Astrocyte (in vitro differentiated cells and primary cell): ENCODE measurements at regions not wholly inside any gene's neighbourhood (a gene's known extent, or its start where the extent isn't known, plus 50 kb on each side); places are given as distances from the start of the nearest gene placed in this dataset.

Experiments
- DNase-seq: peaks from one replicate; pipeline ENCODE4 v3.0.0-alpha.2; 2010; ENCODE audit warnings: low read depth
- FAIRE-seq: peaks from 2 replicates; lab custom pipeline; 2011; peaks lifted over from hg19 to GRCh38; lab: Jason Lieb, UNC
- H2AFZ ChIP-seq: 2 replicates; pipeline ENCODE4 v1.6.0; 2012; ENCODE audit warnings: low read depth, low read length, inconsistent platforms
- H3K27ac ChIP-seq: 2 replicates; pipeline ENCODE4 v1.5.1; 2011; ENCODE audit warnings: low read depth, low read length, inconsistent platforms
- H3K27me3 ChIP-seq: 2 replicates; pipeline ENCODE4 v1.6.0; 2011; ENCODE audit warnings: low read length, inconsistent platforms; ENCODE audit not compliant: insufficient read depth
- H3K36me3 ChIP-seq: 2 replicates; pipeline ENCODE4 v1.5.1; 2011; ENCODE audit warnings: low read length, inconsistent platforms; ENCODE audit not compliant: insufficient read depth
- H3K4me1 ChIP-seq: 2 replicates; pipeline ENCODE4 v1.5.1; 2011; ENCODE audit warnings: low read length, inconsistent platforms; ENCODE audit not compliant: insufficient read depth
- H3K4me2 ChIP-seq: 2 replicates; pipeline ENCODE4 v1.6.0; 2012; ENCODE audit warnings: low read length, inconsistent platforms
- H3K4me3 ChIP-seq: 2 replicates; pipeline ENCODE4 v1.5.1; 2011; ENCODE audit warnings: low read depth, mild to moderate bottlenecking, low read length, inconsistent platforms; ENCODE audit not compliant: insufficient read depth
- H3K79me2 ChIP-seq: 2 replicates; pipeline ENCODE4 v1.6.0; 2012; ENCODE audit warnings: mild to moderate bottlenecking, low read length, inconsistent platforms; ENCODE audit not compliant: insufficient read depth
- H3K9ac ChIP-seq: 2 replicates; pipeline ENCODE4 v1.6.0; 2012; ENCODE audit warnings: mild to moderate bottlenecking, low read length, inconsistent platforms
- H3K9me3 ChIP-seq: 2 replicates; pipeline ENCODE4 v1.5.1; 2012; ENCODE audit warnings: low read depth, mild to moderate bottlenecking, low read length, inconsistent platforms; ENCODE audit not compliant: insufficient read depth
- H4K20me1 ChIP-seq: 2 replicates; pipeline ENCODE4 v1.6.0; 2012; ENCODE audit warnings: low read length, inconsistent platforms; ENCODE audit not compliant: insufficient read depth
- H3K27ac Mint-ChIP-seq: one replicate; pipeline ENCODE4 v1.8.0; 2021; ENCODE audit warnings: mild to moderate bottlenecking, mixed read lengths; ENCODE audit not compliant: unreplicated experiment
- H3K27me3 Mint-ChIP-seq: one replicate; pipeline ENCODE4 v1.8.0; 2021; ENCODE audit warnings: low read depth, mixed read lengths; ENCODE audit not compliant: unreplicated experiment
- H3K36me3 Mint-ChIP-seq: one replicate; pipeline ENCODE4 v1.8.0; 2021; ENCODE audit warnings: low read depth, mixed read lengths; ENCODE audit not compliant: unreplicated experiment
- H3K4me1 Mint-ChIP-seq: one replicate; pipeline ENCODE4 v1.8.0; 2021; ENCODE audit warnings: low read depth, mixed read lengths; ENCODE audit not compliant: unreplicated experiment
- H3K4me3 Mint-ChIP-seq: one replicate; pipeline ENCODE4 v1.8.0; 2021; ENCODE audit warnings: mild to moderate bottlenecking, moderate library complexity, mixed read lengths; ENCODE audit not compliant: unreplicated experiment
- H3K9me3 Mint-ChIP-seq: one replicate; pipeline ENCODE4 v1.8.0; 2021; ENCODE audit warnings: mild to moderate bottlenecking, mixed read lengths; ENCODE audit not compliant: unreplicated experiment
- CTCF ChIP-seq: IDR thresholded peaks from 2 replicates; pipeline ENCODE4 v1.5.1; 2011; ENCODE audit warnings: low read depth, mild to moderate bottlenecking, inconsistent platforms, low read length, moderate library complexity; ENCODE audit not compliant: insufficient read depth
- EZH2 ChIP-seq: IDR thresholded peaks from 2 replicates; pipeline ENCODE4 v1.6.1; 2012; ENCODE audit warnings: mild to moderate bottlenecking, low read length, inconsistent platforms; ENCODE audit not compliant: insufficient read depth

- Mint-ChIP-seq H3K4me1 (peaks cover 3% of the 10 kb centered on the region), H3K36me3 (no peaks in the 10 kb centered on the region), H3K4me3 (no peak overlapping the region), H3K27ac (no peak overlapping the region), H3K27me3 (peaks cover 23% of the 10 kb centered on the region), H3K9me3 (peaks cover 5% of the 10 kb centered on the region)
- H3K27me3 ChIP-seq, result no peaks in the 10 kb centered on the region
- H3K9me3 ChIP-seq, result peaks cover 8% of the 10 kb centered on the region
- FAIRE-seq (no peak), DNase-seq (no peak)
- no peaks in the 10 kb centered on the region for H3K79me2 ChIP-seq
- H4K20me1 ChIP-seq, result no peaks in the 10 kb centered on the region
- no peak overlapping the region for H3K9ac ChIP-seq
- H3K27ac ChIP-seq, result no peak overlapping the region
- no peaks in the 10 kb centered on the region for H3K4me1 ChIP-seq
- no peak overlapping the region for H3K4me2 ChIP-seq
- no peak overlapping the region for H2AFZ ChIP-seq
- H3K36me3 ChIP-seq, result no peaks in the 10 kb centered on the region
- TF ChIP-seq EZH2 (no peak), CTCF (no peak)
- H3K4me3 ChIP-seq, result no peak overlapping the region
These were observed 396.5 kb upstream of the MKI67 start for GRCh38 chr10:128522551-128523308.

GRCh38 chr10:128525444-128525843 lies 399.2 kb upstream of the MKI67 start:
- Histone ChIP-seq H3K27ac (no peak overlapping the region), H2AFZ (no peak overlapping the region), H3K4me3 (no peak overlapping the region), H3K4me2 (no peak overlapping the region), H4K20me1 (no peaks in the 10 kb centered on the region), H3K27me3 (no peaks in the 10 kb centered on the region), H3K9ac (no peak overlapping the region), H3K79me2 (no peaks in the 10 kb centered on the region), H3K4me1 (no peaks in the 10 kb centered on the region), H3K9me3 (no peaks in the 10 kb centered on the region), H3K36me3 (no peaks in the 10 kb centered on the region)
- Mint-ChIP-seq H3K36me3 (no peaks in the 10 kb centered on the region), H3K9me3 (peaks cover 5% of the 10 kb centered on the region), H3K4me3 (no peak overlapping the region), H3K27ac (no peak overlapping the region), H3K4me1 (peaks cover 2% of the 10 kb centered on the region), H3K27me3 (peaks cover 20% of the 10 kb centered on the region)
- DNase-seq (no peak), FAIRE-seq (no peak)
- TF ChIP-seq CTCF, result no peak
- no peak for TF ChIP-seq EZH2

GRCh38 chr10:128525936-128526335 lies 399.7 kb upstream of the MKI67 start:
- Histone ChIP-seq H3K27ac (no peak overlapping the region), H3K9ac (no peak overlapping the region), H3K36me3 (no peaks in the 10 kb centered on the region), H3K79me2 (no peaks in the 10 kb centered on the region), H4K20me1 (no peaks in the 10 kb centered on the region), H3K9me3 (no peaks in the 10 kb centered on the region), H3K4me1 (no peaks in the 10 kb centered on the region), H3K4me3 (no peak overlapping the region), H3K27me3 (no peaks in the 10 kb centered on the region), H3K4me2 (no peak overlapping the region), H2AFZ (no peak overlapping the region)
- Mint-ChIP-seq H3K27ac (no peak overlapping the region), H3K4me3 (no peak overlapping the region), H3K27me3 (peaks cover 20% of the 10 kb centered on the region), H3K36me3 (no peaks in the 10 kb centered on the region), H3K9me3 (peaks cover 3% of the 10 kb centered on the region), H3K4me1 (no peaks in the 10 kb centered on the region)
- no peak for FAIRE-seq
- no peak for DNase-seq
- TF ChIP-seq EZH2, result no peak
- TF ChIP-seq CTCF, result no peak
